GM13977 (cell line): ENCODE measurements at regions not wholly inside any gene's neighbourhood (a gene's known extent, or its start where the extent isn't known, plus 50 kb on each side); places are given as distances from the start of the nearest gene placed in this dataset.
"Not testable (repeated sequence)": the region's sequence is repeated elsewhere in the genome, so short reads cannot be mapped to it uniquely, and the experiment has no call there.

ENCODE experiments used
- DNase-seq: peaks from one replicate; pipeline ENCODE4 v3.0.0; 2012; ENCODE audit warnings: low spot score
- CTCF ChIP-seq: IDR thresholded peaks from 2 replicates; pipeline ENCODE4 v1.5.1; 2012; ENCODE audit warnings: mild to moderate bottlenecking, control low read depth; ENCODE audit not compliant: insufficient read depth; ENCODE audit errors: extremely low read depth, missing control alignments
- in situ Hi-C: fragments of 300-500 bp; cut with MboI; formaldehyde crosslinking; loops from one replicate; pipeline ENCODE4 v1.12.0; 2022; ENCODE audit warnings: low sequenced_read_pairs, low pct_unique_long_range_greater_than_20kb, mixed read lengths, inconsistent platforms; ENCODE audit not compliant: unreplicated experiment

GRCh38 chr9:25094518-25094917, 548.8 kb upstream of the IZUMO3 start:
- in situ Hi-C loops: no loop called here

DNA sequence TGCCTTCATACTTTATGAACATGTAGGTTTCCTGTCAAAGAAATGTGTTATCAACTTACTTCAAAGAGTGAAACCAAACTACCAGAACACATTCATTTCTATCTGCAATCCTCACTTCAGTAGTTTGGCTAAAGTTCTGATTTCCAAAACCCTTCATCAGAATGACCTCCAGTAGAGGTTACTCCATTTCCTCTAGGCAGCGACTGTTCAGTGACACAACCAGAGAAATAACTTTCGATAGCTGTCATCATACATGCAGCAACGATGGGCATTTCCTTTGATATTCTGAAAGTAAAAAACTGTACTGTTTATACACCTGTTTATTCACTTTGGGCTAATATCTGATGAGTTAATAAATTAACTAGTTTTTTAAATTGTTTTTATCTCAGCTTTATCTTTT, 532.5 kb upstream of the IZUMO3 start:
- in situ Hi-C loops: no loop called here
- no peak for DNase-seq
- TF ChIP-seq CTCF: no peak

More at GRCh38 chr9:25094518-25094917, 548.8 kb upstream of the IZUMO3 start:
- TF ChIP-seq CTCF: no peak
- DNase-seq: no peak

DNA sequence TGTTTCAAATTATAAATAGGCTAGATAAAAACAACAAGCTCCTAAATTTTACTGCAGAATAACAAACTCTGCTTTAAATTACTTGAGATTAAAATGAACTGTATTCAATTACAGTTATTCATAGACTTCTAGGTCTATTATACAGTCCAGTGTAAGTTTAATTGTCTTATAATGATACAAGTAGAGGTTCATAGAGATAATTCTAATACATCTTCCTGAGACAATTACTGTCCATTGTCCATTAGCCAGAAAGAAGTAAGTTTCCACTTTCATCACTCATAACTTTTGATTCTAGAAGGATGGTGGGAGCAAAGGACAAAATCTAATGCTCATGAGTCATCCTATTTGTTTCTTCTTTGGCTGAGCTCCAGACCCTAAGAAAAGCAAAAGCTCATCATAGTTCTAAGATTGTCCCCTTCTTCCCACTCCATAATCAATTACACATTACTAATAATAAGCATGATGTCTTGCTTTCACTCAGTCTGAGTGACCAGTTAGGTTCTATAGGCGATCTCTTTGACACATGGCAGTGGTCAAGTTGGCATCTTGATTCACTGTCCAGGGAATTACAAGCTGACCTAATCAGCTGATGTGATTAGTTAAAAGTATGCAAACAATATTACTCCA, 502.5 kb upstream of the IZUMO3 start:
- no peak for DNase-seq
- in situ Hi-C loops: no loop called here
- no peak for TF ChIP-seq CTCF

- in situ Hi-C loops: not testable (repeated sequence)
Measured at GRCh38 chr9:25045469-25045868, 499.8 kb upstream of the IZUMO3 start.

GRCh38 chr9:25029743-25030142, 484.0 kb upstream of the IZUMO3 start:
- TF ChIP-seq CTCF: no peak
- in situ Hi-C loops: no loop called here
- no peak for DNase-seq

More at GRCh38 chr9:25045469-25045868, 499.8 kb upstream of the IZUMO3 start:
- not testable (repeated sequence) for DNase-seq

DNA sequence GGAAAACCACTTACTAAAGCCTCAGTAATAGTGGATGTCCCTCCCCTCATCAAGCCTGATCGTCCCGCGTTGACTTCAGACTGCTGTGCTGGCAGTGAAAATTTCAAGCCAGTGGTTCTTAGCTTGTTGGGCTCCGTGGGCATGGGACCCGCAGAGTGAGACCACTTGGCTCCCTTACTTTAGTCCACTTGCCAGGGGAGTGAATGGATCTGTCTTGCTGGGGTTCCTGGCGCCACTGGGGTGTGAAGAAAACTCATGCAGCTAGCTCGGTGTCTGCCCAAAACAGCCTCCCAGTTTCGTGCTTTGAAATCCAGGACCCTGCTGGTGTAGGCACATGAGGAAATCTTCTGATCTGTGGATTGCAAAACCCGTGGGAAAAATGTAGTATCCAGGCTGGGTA, 480.0 kb upstream of the IZUMO3 start:
- DNase-seq: no peak
- in situ Hi-C loops: no loop called here
- no peak for TF ChIP-seq CTCF

- no peak for DNase-seq
- no peak for TF ChIP-seq CTCF
- in situ Hi-C loops: no loop called here
Measured at GRCh38 chr9:25025156-25025555, 479.5 kb upstream of the IZUMO3 start.
